H1 (cell line): ENCODE measurements at regions not wholly inside any gene's neighbourhood (a gene's known extent, or its start where the extent isn't known, plus 50 kb on each side); places are given as distances from the start of the nearest gene placed in this dataset.

Source experiments
- CREB1 ChIP-seq: IDR thresholded peaks from 2 replicates; pipeline ENCODE4 v1.6.1; 2012; ENCODE audit warnings: inconsistent platforms
- EZH2 ChIP-seq: fragments of 200-600 bp; sonication (generic); IDR thresholded peaks from 2 replicates; pipeline ENCODE4 v1.7.1; 2012; ENCODE audit warnings: low read depth, mild to moderate bottlenecking, moderate library complexity, low read length, inconsistent platforms; ENCODE audit not compliant: severe bottlenecking
- GABPA ChIP-seq: IDR thresholded peaks from 2 replicates; pipeline ENCODE4 v1.6.1; 2011; ENCODE audit warnings: mild to moderate bottlenecking, low read length, moderate library complexity, borderline replicate concordance; ENCODE audit not compliant: insufficient read depth
- JUN ChIP-seq: IDR thresholded peaks from 2 replicates; pipeline ENCODE4 v1.6.1; 2011; ENCODE audit warnings: low read depth, mild to moderate bottlenecking, improper control_type of control experiment, low read length
- POLR2A ChIP-seq, 2 experiments: IDR thresholded peaks; 1 replicate in 1 of 2; 2 replicates in 1 of 2; pipeline ENCODE4 v1.6.1; 2011; ENCODE audit warnings: low read depth in 2 of 2, low read length in 2 of 2, mild to moderate bottlenecking in 2 of 2; ENCODE audit errors: control extremely low read depth in 1 of 2
- RFX5 ChIP-seq: IDR thresholded peaks from 2 replicates; pipeline ENCODE4 v1.6.1; 2011; ENCODE audit warnings: low read depth, low read length, improper control_type of control experiment, borderline replicate concordance
- SP1 ChIP-seq: IDR thresholded peaks from 2 replicates; pipeline ENCODE4 v1.6.1; 2011; ENCODE audit warnings: low read depth, low read length
- TEAD4 ChIP-seq: IDR thresholded peaks from 2 replicates; pipeline ENCODE4 v1.6.1; 2012; ENCODE audit warnings: low read depth, low read length, inconsistent platforms, mixed read lengths
- TF ChIP-seq, protein P1 (sequence below), 3 experiments: IDR thresholded peaks; 1 replicate in 2 of 3; 2 replicates in 1 of 3; pipeline versions ENCODE4 v1.5.1 to v1.6.1; 2011; ENCODE audit warnings: low read length in 3 of 3, mild to moderate bottlenecking in 3 of 3, inconsistent platforms in 2 of 3, low read depth in 1 of 3, moderate library complexity in 1 of 3; ENCODE audit not compliant: insufficient read depth in 1 of 3; ENCODE audit errors: control extremely low read depth in 1 of 3
- TF ChIP-seq, protein P2 (sequence below): IDR thresholded peaks from 2 replicates; pipeline ENCODE4 v1.6.1; 2012; ENCODE audit warnings: inconsistent platforms

- TF ChIP-seq SP1: no peak
- no peak for TF ChIP-seq EZH2
- TF ChIP-seq POLR2A (IDR thresholded peaks at IDR 0.05; ENCODE audit: control extremely low read depth in 1 of 2, low read depth in 2 of 2, low read length in 2 of 2): no peak
- TF ChIP-seq, protein P1, sequence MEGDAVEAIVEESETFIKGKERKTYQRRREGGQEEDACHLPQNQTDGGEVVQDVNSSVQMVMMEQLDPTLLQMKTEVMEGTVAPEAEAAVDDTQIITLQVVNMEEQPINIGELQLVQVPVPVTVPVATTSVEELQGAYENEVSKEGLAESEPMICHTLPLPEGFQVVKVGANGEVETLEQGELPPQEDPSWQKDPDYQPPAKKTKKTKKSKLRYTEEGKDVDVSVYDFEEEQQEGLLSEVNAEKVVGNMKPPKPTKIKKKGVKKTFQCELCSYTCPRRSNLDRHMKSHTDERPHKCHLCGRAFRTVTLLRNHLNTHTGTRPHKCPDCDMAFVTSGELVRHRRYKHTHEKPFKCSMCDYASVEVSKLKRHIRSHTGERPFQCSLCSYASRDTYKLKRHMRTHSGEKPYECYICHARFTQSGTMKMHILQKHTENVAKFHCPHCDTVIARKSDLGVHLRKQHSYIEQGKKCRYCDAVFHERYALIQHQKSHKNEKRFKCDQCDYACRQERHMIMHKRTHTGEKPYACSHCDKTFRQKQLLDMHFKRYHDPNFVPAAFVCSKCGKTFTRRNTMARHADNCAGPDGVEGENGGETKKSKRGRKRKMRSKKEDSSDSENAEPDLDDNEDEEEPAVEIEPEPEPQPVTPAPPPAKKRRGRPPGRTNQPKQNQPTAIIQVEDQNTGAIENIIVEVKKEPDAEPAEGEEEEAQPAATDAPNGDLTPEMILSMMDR (IDR thresholded peaks at IDR 0.05; ENCODE audit: control extremely low read depth in 1 of 3, insufficient read depth in 1 of 3, low read depth in 1 of 3, low read length in 3 of 3): no peak
- TF ChIP-seq RFX5: no peak
- TF ChIP-seq, protein P2, sequence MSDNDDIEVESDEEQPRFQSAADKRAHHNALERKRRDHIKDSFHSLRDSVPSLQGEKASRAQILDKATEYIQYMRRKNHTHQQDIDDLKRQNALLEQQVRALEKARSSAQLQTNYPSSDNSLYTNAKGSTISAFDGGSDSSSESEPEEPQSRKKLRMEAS: no peak
- no peak for TF ChIP-seq JUN
- TF ChIP-seq CREB1: no peak
- no peak for TF ChIP-seq GABPA
- no peak for TF ChIP-seq TEAD4
Measured at GRCh38 chr17:22671110-22671509, 978.8 kb downstream of the KCNJ18 start.
